Psoas muscle (tissue), 7 donors: ENCODE measurements at regions not wholly inside any gene's neighbourhood (a gene's known extent, or its start where the extent isn't known, plus 50 kb on each side); places are given as distances from the start of the nearest gene placed in this dataset.

ENCODE experiments used
- ATAC-seq, 4 donors: fragments of 200-7000 bp; cut with Tn5 transposase; one replicate each; pipeline ENCODE4 v1.9.1; 2020; ENCODE audit warnings: moderate library complexity in 3 of 4, mild to moderate bottlenecking in 2 of 4
- DNase-seq, 2 donors: peaks; one replicate each; pipeline ENCODE4 v3.0.0-alpha.2; 2020
- H3K27ac ChIP-seq: fragments of 200-600 bp; one replicate; pipeline ENCODE4 v1.8.0; 2022
- H3K27me3 ChIP-seq, 3 donors: fragments of 200-600 bp in 1 of 3; one replicate each; pipeline versions ENCODE4 v1.6.1 to v1.8.0; 2013 to 2022; ENCODE audit warnings: low read length in 2 of 3, mild to moderate bottlenecking in 2 of 3, moderate library complexity in 1 of 3; ENCODE audit not compliant: insufficient read depth in 3 of 3
- H3K36me3 ChIP-seq, 2 donors: fragments of 200-600 bp in 1 of 2; one replicate each; pipeline versions ENCODE4 v1.6.1 to v1.8.0; 2013 to 2022; ENCODE audit warnings: low read depth in 1 of 2, mild to moderate bottlenecking in 1 of 2, moderate library complexity in 1 of 2; ENCODE audit not compliant: insufficient read depth in 1 of 2
- H3K4me1 ChIP-seq: fragments of 200-600 bp; one replicate; pipeline ENCODE4 v1.8.0; 2022
- H3K4me3 ChIP-seq: fragments of 200-600 bp; one replicate; pipeline ENCODE4 v1.8.0; 2022; ENCODE audit warnings: mild to moderate bottlenecking
- H3K9me3 ChIP-seq: fragments of 200-600 bp; one replicate; pipeline ENCODE4 v1.8.0; 2022
- CTCF ChIP-seq: fragments of 200-600 bp; IDR thresholded peaks from one replicate; pipeline ENCODE4 v1.8.0; 2022; ENCODE audit warnings: antibody characterized with exemption
- WGBS, 3 donors: extraction: QIAGEN DNeasy Blood & Tissue Kit; methylation state at CpG; one replicate each; pipeline versions ENCODE4 v1.1.6 to v1.1.7; 2013; 5-methylcytosine and 5-hydroxymethylcytosine counted together
- intact Hi-C, 2 donors: fragments of 100-400 bp; cut with DNase I; formaldehyde crosslinking; loops; one replicate each; pipeline versions ENCODE4 v1.11.0 to v1.14.2; 2022
- donor health status: healthy with polysubstance abuse.
- donor health status: DM: no; HTN: no; CAD: no; lungs with moderate emphysema.
- donor health status: Bipolar disorder and iron deficiency.
- donor health status: healthy.
- donor health status: DM: yes; HTN: yes; CAD: no.
- donor health status: DM: no; HTN: no; CAD: no.
- donor health status: DM: yes; HTN: yes; CAD: no.

- Histone ChIP-seq H3K4me3 (peak overlapping the region; percentile 26), H3K9me3 (no peaks in the 10 kb centered on the region), H3K27ac (peak overlapping the region; percentile 94), H3K27me3 (no peaks in the 10 kb centered on the region), H3K4me1 (peaks cover 98% of the 10 kb centered on the region), H3K36me3 (peaks cover 0 to 13% of the 10 kb centered on the region in 2 donors)
- intact Hi-C loops, result no loop called here
- 72 to 98% (median 78%) methylated on average over 2 of the region's 2 CpGs for WGBS, 3 donors
- DNase-seq (no peak), ATAC-seq (no peak)
- no peak for TF ChIP-seq CTCF
Observed at GRCh38 chr7:130919316-130920103, 185.5 kb upstream of the KLF14 start.

GRCh38 chr7:130920122-130920521 is 186.1 kb upstream of the KLF14 start:
- ATAC-seq (no peak), DNase-seq (no peak)
- H3K36me3 ChIP-seq, result peaks cover 0 to 13% of the 10 kb centered on the region in 2 donors
- H3K27me3 ChIP-seq, result no peaks in the 10 kb centered on the region
- no peak for TF ChIP-seq CTCF
- intact Hi-C loops, result no loop called here
- H3K9me3 ChIP-seq, result no peaks in the 10 kb centered on the region
- H3K27ac ChIP-seq, result peak overlapping the region; percentile 94
- WGBS, 3 donors, result 24 to 49% (median 29%) methylated on average over 3 of the region's 3 CpGs
- peaks cover 97% of the 10 kb centered on the region for H3K4me1 ChIP-seq
- H3K4me3 ChIP-seq, result peak overlapping the region; percentile 51

- H3K27ac ChIP-seq, result peak overlapping the region; percentile 94
- no peak for TF ChIP-seq CTCF
- peaks cover 0 to 13% of the 10 kb centered on the region in 2 donors for H3K36me3 ChIP-seq
- no peaks in the 10 kb centered on the region for H3K9me3 ChIP-seq
- peak; percentile 69 to 80 for DNase-seq
- 14 to 28% (median 16%) methylated on average over 23 of the region's 23 CpGs for WGBS, 3 donors
- H3K4me3 ChIP-seq, result peak overlapping the region; percentile 51
- intact Hi-C loops, result no loop called here
- peaks cover 93% of the 10 kb centered on the region for H3K4me1 ChIP-seq
- H3K27me3 ChIP-seq, result no peaks in the 10 kb centered on the region
- ATAC-seq, result peak; percentile 69 to 76 (median 72)
Observed at GRCh38 chr7:130921391-130922180, 187.6 kb upstream of the KLF14 start.

- ATAC-seq, result peak; percentile 2 to 7 (median 5)
- Histone ChIP-seq H3K4me3 (peak overlapping the region; percentile 51), H3K9me3 (no peaks in the 10 kb centered on the region), H3K27me3 (no peaks in the 10 kb centered on the region), H3K27ac (peak overlapping the region; percentile 94), H3K36me3 (peaks cover 0 to 13% of the 10 kb centered on the region in 2 donors), H3K4me1 (peaks cover 87% of the 10 kb centered on the region)
- 46 to 63% (median 48%) methylated on average over 4 of the region's 4 CpGs for WGBS, 3 donors
- no peak for TF ChIP-seq CTCF
- no peak for DNase-seq
- intact Hi-C loops, result no loop called here
Observed at GRCh38 chr7:130922206-130923112, 188.5 kb upstream of the KLF14 start.
